Gastrocnemius medialis (tissue), 4 donors: ENCODE measurements at regions not wholly inside any gene's neighbourhood (a gene's known extent, or its start where the extent isn't known, plus 50 kb on each side); places are given as distances from the start of the nearest gene placed in this dataset.

Experiments used
- POLR2A ChIP-seq, 2 donors: fragments of 450-650 bp; IDR thresholded peaks; one replicate each; pipeline ENCODE4 v1.6.1; 2017; ENCODE audit warnings: antibody characterized with exemption in 2 of 2, mild to moderate bottlenecking in 2 of 2, moderate library complexity in 2 of 2
- TF ChIP-seq, protein P1 (sequence below), 5 experiments: fragments of 450-650 bp in 3 of 5; fragments of 200-600 bp in 2 of 5; sonication (generic) in 2 of 5; IDR thresholded peaks in 4 of 5; conservative IDR thresholded peaks in 1 of 5; 1 replicate in 4 of 5; 2 replicates in 1 of 5; pipeline ENCODE4 v1.5.1; 2016 to 2019; ENCODE audit warnings: antibody characterized with exemption in 5 of 5, mild to moderate bottlenecking in 3 of 5, moderate library complexity in 3 of 5

DNA sequence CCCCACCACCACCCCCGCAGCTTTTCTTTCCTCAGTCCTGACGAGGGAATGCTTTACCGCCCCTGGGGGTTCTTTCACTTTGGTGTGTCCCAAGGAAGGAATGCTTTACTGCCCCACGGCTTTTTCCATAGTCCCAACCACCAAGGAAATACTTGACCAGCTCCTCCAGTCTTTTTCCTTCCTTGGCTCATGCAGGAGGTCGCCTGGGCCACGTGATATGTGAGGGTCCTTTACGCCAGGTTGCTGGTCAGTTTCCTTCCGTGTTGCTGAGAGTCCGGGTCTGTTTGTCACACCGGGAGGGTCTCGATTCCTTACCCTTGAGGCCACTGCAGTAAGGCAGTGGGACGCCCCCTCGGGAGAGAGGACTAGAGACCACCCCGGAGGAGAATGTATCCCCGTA is 58.9 kb upstream of the CDH4 start:
- TF ChIP-seq, protein P1, sequence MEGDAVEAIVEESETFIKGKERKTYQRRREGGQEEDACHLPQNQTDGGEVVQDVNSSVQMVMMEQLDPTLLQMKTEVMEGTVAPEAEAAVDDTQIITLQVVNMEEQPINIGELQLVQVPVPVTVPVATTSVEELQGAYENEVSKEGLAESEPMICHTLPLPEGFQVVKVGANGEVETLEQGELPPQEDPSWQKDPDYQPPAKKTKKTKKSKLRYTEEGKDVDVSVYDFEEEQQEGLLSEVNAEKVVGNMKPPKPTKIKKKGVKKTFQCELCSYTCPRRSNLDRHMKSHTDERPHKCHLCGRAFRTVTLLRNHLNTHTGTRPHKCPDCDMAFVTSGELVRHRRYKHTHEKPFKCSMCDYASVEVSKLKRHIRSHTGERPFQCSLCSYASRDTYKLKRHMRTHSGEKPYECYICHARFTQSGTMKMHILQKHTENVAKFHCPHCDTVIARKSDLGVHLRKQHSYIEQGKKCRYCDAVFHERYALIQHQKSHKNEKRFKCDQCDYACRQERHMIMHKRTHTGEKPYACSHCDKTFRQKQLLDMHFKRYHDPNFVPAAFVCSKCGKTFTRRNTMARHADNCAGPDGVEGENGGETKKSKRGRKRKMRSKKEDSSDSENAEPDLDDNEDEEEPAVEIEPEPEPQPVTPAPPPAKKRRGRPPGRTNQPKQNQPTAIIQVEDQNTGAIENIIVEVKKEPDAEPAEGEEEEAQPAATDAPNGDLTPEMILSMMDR (IDR thresholded peaks at IDR 0.05 in 4 of 5, conservative IDR thresholded peaks at IDR 0.05 in 1 of 5) = no peak
- no peak for TF ChIP-seq POLR2A (IDR thresholded peaks at IDR 0.05)
